ENCODE measurements at regions not wholly inside any gene's neighbourhood (a gene's known extent, or its start where the extent isn't known, plus 50 kb on each side); places are given as distances from the start of the nearest gene placed in this dataset.
A peak's percentile ranks its signal among the peaks of the same experiment; 100 is the strongest.

- DNase-seq (ENCODE audit: low spot score): no peak
- intact Hi-C loops (cut with DNase I): no loop called here
Measured at GRCh38 chr3:99400352-99400751, 238.0 kb upstream of the COL8A1 start.

GRCh38 chr3:99396651-99397275, 241.6 kb upstream of the COL8A1 start:
- DNase-seq (ENCODE audit: low spot score): no peak
- intact Hi-C loops (cut with DNase I): no loop called here

- DNase-seq (ENCODE audit: low spot score): no peak
- intact Hi-C loops (cut with DNase I): no loop called here
Measured at GRCh38 chr3:99394831-99395778, 243.3 kb upstream of the COL8A1 start.

GRCh38 chr3:99393961-99394360, 244.4 kb upstream of the COL8A1 start:
- intact Hi-C loops (cut with DNase I): no loop called here
- DNase-seq (ENCODE audit: low spot score): no peak

- DNase-seq (ENCODE audit: low spot score): no peak
- intact Hi-C loops (cut with DNase I): no loop called here
Measured at GRCh38 chr3:99388780-99389179, 249.6 kb upstream of the COL8A1 start.

- intact Hi-C loops (cut with DNase I): no loop called here
- DNase-seq (ENCODE audit: low spot score): no peak
Measured at GRCh38 chr3:99384596-99384995, 253.8 kb upstream of the COL8A1 start.

- intact Hi-C loops (cut with DNase I): no loop called here
- DNase-seq (ENCODE audit: low spot score): peak; percentile 64
Measured at GRCh38 chr3:99376926-99377325, 261.5 kb upstream of the COL8A1 start.

GRCh38 chr3:99373846-99374210, 264.6 kb upstream of the COL8A1 start:
- DNase-seq (ENCODE audit: low spot score): no peak
- intact Hi-C loops (cut with DNase I): no loop called here

- intact Hi-C loops (cut with DNase I): no loop called here
Measured at GRCh38 chr3:99373088-99373845, 265.1 kb upstream of the COL8A1 start.

GRCh38 chr3:99366663-99367429, 271.5 kb upstream of the COL8A1 start:
- intact Hi-C loops (cut with DNase I): no loop called here
- DNase-seq (ENCODE audit: low spot score): no peak

More at GRCh38 chr3:99373088-99373845, 265.1 kb upstream of the COL8A1 start:
- DNase-seq (ENCODE audit: low spot score): no peak

- DNase-seq (ENCODE audit: low spot score): no peak
- intact Hi-C loops (cut with DNase I): no loop called here
Measured at GRCh38 chr3:99365979-99366378, 272.4 kb upstream of the COL8A1 start.

GRCh38 chr3:99365396-99365795, 273.0 kb upstream of the COL8A1 start:
- intact Hi-C loops (cut with DNase I): no loop called here
- DNase-seq (ENCODE audit: low spot score): no peak

- intact Hi-C loops (cut with DNase I): no loop called here
- DNase-seq (ENCODE audit: low spot score): no peak
Measured at GRCh38 chr3:99357131-99357530, 281.3 kb upstream of the COL8A1 start.

- intact Hi-C loops (cut with DNase I): no loop called here
- DNase-seq (ENCODE audit: low spot score): no peak
Measured at GRCh38 chr3:99356696-99357095, 281.7 kb upstream of the COL8A1 start.

GRCh38 chr3:99355465-99355864, 282.9 kb upstream of the COL8A1 start:
- DNase-seq (ENCODE audit: low spot score): no peak
- intact Hi-C loops (cut with DNase I): no loop called here

GRCh38 chr3:99352811-99353210, 285.6 kb upstream of the COL8A1 start:
- intact Hi-C loops (cut with DNase I): no loop called here
- no peak for DNase-seq (ENCODE audit: low spot score)

GRCh38 chr3:99351122-99351521, 287.3 kb upstream of the COL8A1 start:
- intact Hi-C loops (cut with DNase I): no loop called here
- DNase-seq (ENCODE audit: low spot score): no peak

- intact Hi-C loops (cut with DNase I): no loop called here
- no peak for DNase-seq (ENCODE audit: low spot score)
Measured at GRCh38 chr3:99348451-99348850, 289.9 kb upstream of the COL8A1 start.

- intact Hi-C loops (cut with DNase I): no loop called here
- no peak for DNase-seq (ENCODE audit: low spot score)
Measured at GRCh38 chr3:99344216-99344615, 294.2 kb upstream of the COL8A1 start.

Measured in posterior vena cava (tissue), 2 donors.